Activated T-cell treated with anti-CD3 and anti-CD28 coated beads for 24 hours (primary cell): ENCODE measurements at regions not wholly inside any gene's neighbourhood (a gene's known extent, or its start where the extent isn't known, plus 50 kb on each side); places are given as distances from the start of the nearest gene placed in this dataset.
"Not testable (repeated sequence)": the region's sequence is repeated elsewhere in the genome, so short reads cannot be mapped to it uniquely, and the experiment has no call there.

Experiments
- DNase-seq: peaks from one replicate; pipeline ENCODE4 v3.0.0-alpha.2; 2020; ENCODE audit warnings: low read depth

DNA sequence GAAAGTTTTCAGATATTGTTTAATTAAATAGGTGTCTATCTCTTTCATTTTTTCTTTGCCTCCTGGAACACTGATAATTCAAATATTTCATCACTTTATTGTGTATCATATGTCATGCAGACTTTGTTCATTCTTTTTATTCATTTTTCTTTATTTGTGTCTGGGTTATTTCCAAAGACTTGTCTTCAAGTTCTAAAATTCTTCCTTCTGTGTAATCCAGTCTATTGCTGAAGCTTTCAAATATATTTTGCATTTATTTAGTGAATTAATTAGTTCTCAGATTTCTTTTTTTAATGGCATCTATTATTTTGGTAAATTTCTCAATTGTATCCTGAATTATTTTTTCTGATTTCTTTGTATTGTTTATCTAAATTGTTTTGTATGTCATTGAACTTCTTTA lies 70.1 kb downstream of the ZNF330 start:
- no peak for DNase-seq

DNA sequence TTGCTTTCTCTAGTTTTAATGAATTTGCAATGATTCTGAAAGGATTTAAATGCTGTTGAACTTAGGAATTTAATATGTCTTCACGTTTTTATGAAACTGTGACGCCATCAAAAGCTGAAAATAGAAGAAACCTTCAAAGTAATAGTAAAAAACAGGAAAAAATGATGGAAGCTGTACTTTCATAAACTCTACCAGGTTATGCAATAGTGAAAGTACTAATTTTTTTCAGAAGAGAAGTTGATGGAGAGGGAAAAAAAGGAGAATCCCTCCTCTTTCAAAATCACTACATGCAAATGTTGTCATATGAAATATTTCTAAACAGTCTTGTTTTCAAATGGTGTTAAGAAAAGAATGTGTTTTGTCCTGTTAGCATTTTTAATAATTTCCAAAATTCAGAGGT lies 73.6 kb downstream of the ZNF330 start:
- DNase-seq = no peak

DNA sequence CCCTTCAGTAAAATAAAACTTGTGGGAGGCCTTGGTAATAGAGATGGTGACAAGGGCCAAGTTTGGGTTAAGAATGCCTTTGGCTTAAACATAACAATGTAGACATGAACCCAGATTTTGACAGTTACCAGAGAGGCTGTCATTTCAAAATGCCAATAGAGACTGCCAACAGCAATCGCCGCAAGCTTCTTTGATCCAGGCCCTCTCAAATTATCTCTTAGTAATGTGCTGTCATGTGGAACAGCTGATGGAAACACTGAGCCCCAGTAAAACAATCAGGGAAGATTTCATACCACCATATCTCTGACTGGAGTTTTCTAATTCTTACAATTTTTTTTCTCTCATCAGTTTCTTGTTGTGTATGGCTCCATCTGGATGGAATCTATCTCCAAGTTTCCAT lies 80.5 kb downstream of the ZNF330 start:
- DNase-seq = no peak

DNA sequence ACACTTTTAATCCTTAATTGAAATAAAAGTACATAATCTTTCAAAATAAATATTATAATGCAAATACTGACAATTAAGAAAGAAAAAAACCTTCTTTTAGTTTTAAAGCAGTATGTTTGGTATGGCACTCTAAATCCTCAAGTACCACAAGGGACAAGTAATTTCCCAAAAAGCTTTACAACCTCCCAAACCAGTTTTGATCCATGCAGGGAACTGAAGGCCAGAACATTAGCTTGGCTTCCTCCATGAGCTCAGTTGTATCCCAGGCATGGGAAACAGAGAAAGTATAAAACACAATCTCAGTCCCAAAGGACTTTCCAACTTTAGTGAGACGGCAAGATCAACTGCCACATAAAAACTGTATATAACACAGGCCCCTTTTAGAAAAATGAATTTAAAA lies 82.2 kb downstream of the ZNF330 start:
- no peak for DNase-seq

DNA sequence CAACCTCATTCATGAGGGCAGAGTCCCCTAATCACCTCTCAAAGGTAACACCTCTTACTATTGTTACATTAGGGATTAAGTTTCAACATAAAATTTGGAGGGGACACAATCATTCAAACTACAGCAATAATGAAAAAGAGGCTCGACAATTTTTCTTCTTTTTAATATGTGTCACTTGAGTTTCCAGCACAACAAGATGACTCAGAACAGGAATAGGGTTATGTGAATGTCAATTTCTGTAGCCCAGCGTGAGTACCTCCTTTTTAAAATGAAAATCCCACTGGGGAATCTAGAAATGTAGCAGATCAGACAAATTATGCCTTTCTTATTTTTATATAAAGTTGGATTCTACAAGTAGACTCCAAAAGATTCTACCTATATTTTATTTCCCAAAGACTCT lies 83.7 kb downstream of the ZNF330 start:
- DNase-seq = no peak

DNA sequence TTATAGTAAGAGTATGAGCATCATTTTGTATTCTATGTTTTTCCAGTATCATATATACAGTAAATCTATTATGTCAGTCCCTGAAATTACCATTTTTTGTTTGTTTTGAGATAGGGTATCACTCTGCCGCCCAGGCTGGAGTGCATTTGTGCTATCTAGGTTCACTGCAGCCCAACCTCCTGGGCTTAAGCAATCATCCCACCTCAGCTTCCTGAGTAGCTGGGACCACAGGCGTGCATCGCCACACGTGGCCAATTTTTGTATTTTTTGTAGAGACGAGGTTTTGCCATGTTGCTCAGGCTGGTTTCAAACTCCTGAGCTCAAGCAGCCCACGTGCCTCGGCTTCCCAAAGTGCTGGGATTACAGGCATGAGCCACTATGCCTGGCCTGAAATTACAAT lies 85.6 kb downstream of the ZNF330 start:
- no peak for DNase-seq

DNA sequence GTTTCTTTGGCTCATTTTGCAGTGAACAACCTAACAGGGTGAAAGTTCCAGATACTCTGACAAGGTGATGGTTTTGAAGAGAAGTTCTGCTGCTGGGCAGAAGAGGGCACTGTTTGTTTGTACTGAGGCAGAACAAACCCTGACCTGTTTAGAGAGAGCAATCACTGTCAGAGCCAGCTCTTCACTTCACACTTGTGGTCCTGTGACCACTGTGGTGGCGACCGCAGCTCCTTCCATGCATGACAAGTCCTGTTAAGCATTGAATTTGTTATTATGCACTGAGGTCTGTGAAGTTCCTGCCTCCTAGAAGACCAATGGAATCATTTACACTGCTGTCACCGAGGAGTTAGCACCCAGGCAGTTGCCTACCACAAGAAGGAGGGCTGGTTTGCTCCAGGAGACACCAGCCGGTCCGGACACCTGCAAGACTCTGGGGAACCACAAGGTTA lies 86.6 kb downstream of the ZNF330 start:
- peak; percentile 36 for DNase-seq

GRCh38 chr4:141309874-141310273 lies 89.2 kb downstream of the ZNF330 start:
- no peak for DNase-seq

DNA sequence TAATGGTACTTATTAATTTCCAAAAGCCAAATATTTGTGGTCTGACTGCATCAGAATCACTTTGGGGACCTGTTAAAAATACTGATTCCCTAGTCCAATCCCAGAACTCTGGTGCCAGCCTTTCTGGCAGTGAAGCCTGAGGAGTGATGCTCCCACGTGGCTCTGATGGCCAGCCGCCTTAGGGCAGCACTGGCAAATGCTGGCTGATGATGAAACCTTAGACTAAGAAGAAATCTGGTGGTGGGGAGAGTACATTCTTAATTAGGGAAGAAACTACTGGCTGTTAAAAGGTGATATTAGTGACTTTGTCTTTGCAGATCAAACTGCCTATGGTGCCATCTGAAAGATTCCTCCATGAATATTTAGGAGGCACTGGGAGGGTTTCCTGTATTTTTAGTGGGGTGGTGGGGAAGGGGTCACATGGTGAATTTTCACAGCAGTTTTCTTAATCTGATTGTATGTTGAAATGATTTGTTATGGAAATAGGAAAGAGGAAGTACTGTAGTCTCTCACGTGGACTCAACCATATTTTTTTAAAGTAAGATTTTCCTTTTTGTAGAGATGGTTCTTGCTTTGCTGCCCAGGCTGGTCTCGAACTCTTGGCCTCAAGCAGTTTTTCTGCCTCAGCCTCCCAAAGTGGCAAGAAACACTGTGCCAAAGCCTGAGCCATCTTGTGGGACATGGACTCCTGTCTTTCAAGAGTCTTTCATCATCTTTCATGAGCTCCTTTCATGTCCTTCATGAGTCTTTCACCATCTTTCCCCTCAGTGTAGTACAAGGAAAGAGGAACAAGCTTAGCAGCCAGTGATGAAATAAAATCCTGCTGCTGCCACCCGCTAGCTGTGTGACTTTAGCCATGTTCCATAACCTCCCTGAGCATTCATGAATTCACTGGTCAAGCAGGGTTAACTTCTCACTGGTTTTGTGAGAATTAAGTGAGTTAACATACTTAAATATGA lies 90.8 kb downstream of the ZNF330 start:
- DNase-seq = no peak

- DNase-seq = no peak
Observed at GRCh38 chr4:141314627-141315026, 93.9 kb downstream of the ZNF330 start.

- DNase-seq = no peak
Observed at GRCh38 chr4:141328560-141329173, 108.0 kb downstream of the ZNF330 start.

DNA sequence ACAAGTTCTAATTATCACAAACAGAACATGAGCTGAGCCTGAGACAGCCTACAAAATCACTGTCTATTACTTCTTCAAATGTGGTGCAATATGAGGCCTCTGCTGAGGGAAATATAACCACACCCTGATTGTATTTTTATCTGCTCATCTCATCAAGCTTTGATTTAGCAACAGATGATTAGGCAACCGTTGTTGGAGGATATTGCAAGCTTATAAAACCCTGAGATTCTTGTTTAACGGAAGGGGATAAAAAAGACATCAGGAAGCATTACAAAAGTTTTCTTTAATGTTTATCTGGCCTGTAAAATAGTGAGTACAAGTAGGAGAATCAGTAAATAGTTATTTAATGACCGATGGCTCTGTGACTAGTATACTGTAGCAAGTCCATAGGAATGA lies 108.5 kb downstream of the ZNF330 start:
- no peak for DNase-seq

DNA sequence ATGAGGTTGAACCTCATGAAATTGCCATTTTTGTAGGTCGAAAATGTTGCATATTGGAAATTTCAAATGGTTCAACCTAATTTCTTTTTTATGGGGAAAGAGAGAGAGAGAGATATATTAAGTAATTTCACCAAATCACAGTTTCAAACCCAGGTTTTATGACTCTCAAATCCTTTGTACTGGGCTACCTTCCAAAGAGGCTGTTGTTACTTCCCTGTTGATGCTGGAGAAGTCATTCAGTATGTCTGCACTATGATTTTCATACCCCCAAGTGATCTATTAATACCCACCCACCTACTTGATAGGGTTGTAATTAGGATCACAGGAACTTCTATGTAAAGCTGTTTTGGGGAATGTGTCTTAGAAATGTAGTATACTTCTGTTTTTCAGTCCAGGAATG lies 109.9 kb downstream of the ZNF330 start:
- DNase-seq = no peak

- no peak for DNase-seq
Observed at GRCh38 chr4:141331534-141332358, 111.1 kb downstream of the ZNF330 start.

DNA sequence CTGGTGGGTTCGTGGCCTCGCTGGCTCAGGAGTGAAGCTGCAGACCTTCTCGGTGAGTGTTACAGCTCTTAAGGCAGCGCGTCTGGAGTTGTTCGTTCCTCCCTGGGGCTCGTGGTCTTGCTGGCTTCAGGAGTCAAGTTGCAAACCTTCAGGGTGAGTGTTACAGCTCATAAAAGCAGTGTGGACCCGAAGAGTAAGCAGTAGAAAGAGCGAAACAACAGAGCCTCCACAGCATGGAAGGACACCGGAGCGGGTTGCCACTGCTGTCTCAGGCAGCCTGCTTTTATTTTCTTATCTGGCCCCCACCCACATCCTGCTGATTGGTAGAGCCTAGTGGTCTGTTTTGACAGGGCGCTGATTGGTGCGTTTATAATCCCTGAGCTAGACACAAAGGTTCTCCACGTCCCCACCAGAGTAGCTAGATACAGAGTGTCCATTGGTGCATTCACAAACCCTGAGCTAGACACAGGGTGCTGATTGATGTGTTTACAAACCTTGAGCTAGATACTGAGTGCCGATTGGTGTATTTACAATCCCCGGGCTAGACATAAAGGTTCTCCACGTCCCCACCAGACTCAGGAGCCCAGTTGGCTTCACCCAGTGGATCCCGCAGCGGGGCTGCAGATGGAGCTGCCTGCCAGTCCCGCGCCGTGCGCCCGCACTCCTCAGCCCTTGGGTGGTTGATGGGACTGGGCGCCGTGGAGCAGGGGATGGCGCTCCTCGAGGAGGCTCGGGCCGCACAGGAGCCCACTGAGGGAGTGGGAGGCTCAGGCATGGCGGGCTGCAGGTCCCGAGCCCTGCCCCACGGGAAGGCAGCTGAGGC lies 111.9 kb downstream of the ZNF330 start:
- not testable (repeated sequence) for DNase-seq

DNA sequence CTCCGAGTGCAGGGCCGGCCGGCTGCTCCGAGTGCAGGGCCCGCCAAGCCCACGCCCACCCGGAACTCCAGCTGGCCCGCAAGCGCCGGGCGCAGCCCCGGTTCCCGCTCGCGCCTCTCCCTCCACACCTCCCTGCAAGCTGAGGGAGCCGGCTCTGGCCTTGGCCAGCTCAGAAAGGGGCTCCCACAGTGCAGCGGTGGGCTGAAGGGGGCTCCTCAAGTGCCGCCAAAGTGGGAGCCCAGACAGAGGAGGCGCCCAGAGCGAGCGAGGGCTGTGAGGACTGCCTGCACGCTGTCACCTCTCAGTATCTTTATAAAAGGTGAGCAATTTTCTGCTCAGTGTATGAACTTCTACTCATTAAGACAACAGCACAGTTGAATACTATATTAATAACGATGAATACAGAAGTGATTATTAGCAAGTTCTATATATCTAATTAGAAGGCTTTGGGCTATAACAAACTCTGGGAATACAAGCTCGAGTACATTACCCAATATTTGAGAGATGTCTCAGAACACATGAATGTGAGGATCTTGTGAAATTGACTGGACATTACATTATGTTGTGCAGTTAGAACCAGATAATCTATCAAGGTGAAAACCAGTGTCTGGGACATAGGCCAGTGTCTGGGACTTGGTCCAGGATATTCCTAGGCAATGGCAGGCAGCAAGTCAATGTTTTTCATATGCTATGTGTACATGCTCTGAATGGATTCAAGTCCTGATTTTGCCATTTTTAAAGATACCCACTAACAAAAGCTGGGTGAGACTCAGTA lies 112.9 kb downstream of the ZNF330 start:
- not testable (repeated sequence) for DNase-seq

- DNase-seq = no peak
Observed at GRCh38 chr4:141335166-141335565, 114.5 kb downstream of the ZNF330 start.

GRCh38 chr4:141338238-141338637 lies 117.5 kb downstream of the ZNF330 start:
- DNase-seq = no peak

DNA sequence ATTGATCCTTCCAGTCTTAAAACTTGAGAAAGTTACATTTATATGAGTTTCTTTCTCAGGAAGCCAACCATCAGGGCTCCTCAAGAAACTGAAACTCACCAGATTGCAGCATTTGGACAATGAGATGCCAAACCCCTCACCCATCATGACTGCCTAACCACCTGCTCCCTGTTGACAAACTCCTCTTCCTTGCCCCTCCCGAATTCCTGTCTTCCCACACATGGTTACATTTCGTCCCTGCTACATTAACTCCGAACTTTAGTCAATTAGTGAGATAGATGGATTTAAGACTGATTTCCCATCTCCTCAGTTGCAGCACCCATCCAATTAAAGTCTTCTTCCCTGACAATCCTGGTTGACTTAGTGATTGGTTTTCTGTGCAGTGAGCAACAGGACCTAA lies 118.7 kb downstream of the ZNF330 start:
- no peak for DNase-seq

DNA sequence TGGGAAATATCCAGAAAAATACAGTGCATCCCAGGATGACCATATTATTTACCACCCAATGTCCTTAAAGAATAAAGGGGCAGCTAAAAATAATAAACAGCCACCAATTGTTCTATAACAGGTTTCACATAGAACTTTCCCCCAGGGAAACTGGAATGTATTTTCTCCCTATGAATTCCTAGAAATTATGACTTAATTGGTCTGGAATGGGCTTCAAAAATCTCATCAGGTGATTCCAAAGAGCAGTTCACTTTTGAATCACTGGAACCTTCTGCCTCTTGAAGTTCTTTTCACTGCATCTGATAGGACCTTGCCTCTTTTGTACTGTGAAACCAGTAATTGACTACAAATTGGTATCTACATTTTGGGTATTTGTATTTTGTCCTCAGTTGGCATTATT lies 119.3 kb downstream of the ZNF330 start:
- DNase-seq = no peak

- no peak for DNase-seq
Observed at GRCh38 chr4:141340458-141340857, 119.8 kb downstream of the ZNF330 start.
